ENCODE measurements at regions not wholly inside any gene's neighbourhood (a gene's known extent, or its start where the extent isn't known, plus 50 kb on each side); places are given as distances from the start of the nearest gene placed in this dataset.

- DNase-seq: no peak
Observed at GRCh38 chr13:31965361-31966066, 66.1 kb upstream of the FRY start.

GRCh38 chr13:31967155-31967554, 64.4 kb upstream of the FRY start:
- no peak for DNase-seq

GRCh38 chr13:31968473-31968872, 63.1 kb upstream of the FRY start:
- no peak for DNase-seq

GRCh38 chr13:31970231-31970930, 61.2 kb upstream of the FRY start:
- no peak for DNase-seq

- DNase-seq: no peak
Observed at GRCh38 chr13:31972453-31972852, 59.1 kb upstream of the FRY start.

GRCh38 chr13:31978021-31978420, 53.6 kb upstream of the FRY start:
- DNase-seq: no peak

- DNase-seq: no peak
Observed at GRCh38 chr13:31980830-31981229, 50.7 kb upstream of the FRY start.
